PC-9 (cell line): ENCODE measurements at regions not wholly inside any gene's neighbourhood (a gene's known extent, or its start where the extent isn't known, plus 50 kb on each side); places are given as distances from the start of the nearest gene placed in this dataset.

ENCODE experiments used
- CTCF ChIP-seq: fragments of 200-600 bp; sonication (generic); conservative IDR thresholded peaks from 2 replicates; pipeline ENCODE4 v1.6.1; 2017; ENCODE audit warnings: mixed run types, antibody characterized with exemption, mild to moderate bottlenecking, moderate library complexity
- EZH2 ChIP-seq: fragments of 200-600 bp; sonication (generic); IDR thresholded peaks from 2 replicates; pipeline ENCODE4 v1.8.0; 2017; ENCODE audit warnings: antibody characterized with exemption, low read depth

GRCh38 chr20:17799575-17800227, 99.9 kb downstream of the BANF2 start:
- TF ChIP-seq CTCF (no peak), EZH2 (no peak)
